ENCODE measurements at regions not wholly inside any gene's neighbourhood (a gene's known extent, or its start where the extent isn't known, plus 50 kb on each side); places are given as distances from the start of the nearest gene placed in this dataset.

GRCh38 chr16:6958184-6958583 is 374.5 kb upstream of the RBFOX1 start:
- WGBS, 2 donors: 85 to 87% methylated on average over 8 of the region's 8 CpGs
- Histone ChIP-seq H3K9ac (ENCODE audit: insufficient read depth in 1 of 2, low read length in 2 of 2) (no peak overlapping the region), H3K36me3 (ENCODE audit: control insufficient read depth in 4 of 4, insufficient read depth in 4 of 4, low read length in 4 of 4) (no peaks in the 10 kb centered on the region), H3K27me3 (ENCODE audit: control insufficient read depth in 3 of 3, insufficient read depth in 3 of 3, low read length in 2 of 3) (no peaks in the 10 kb centered on the region), H3K9me3 (ENCODE audit: control insufficient read depth in 4 of 4, insufficient read depth in 3 of 4, low read length in 3 of 4) (peaks cover 0 to 4% (median 0%) of the 10 kb centered on the region in 4 donors), H3K4me1 (ENCODE audit: control insufficient read depth in 5 of 5, insufficient read depth in 5 of 5, low read length in 5 of 5) (no peaks in the 10 kb centered on the region), H3K4me3 (no peak overlapping the region), H3K27ac (ENCODE audit: low read depth in 1 of 2, low read length in 1 of 2) (no peak overlapping the region)
- ATAC-seq (ENCODE audit: insufficient read depth, low FRiP score) (no peak), DNase-seq (no peak)
- no peak for TF ChIP-seq CTCF (IDR thresholded peaks at IDR 0.05; ENCODE audit: control extremely low read depth, extremely low read depth)

- TF ChIP-seq CTCF (IDR thresholded peaks at IDR 0.05; ENCODE audit: control extremely low read depth, extremely low read depth): no peak
- 64% methylated on average over 4 of the region's 4 CpGs for WGBS, 2 donors
- Histone ChIP-seq H3K9me3 (ENCODE audit: control insufficient read depth in 4 of 4, insufficient read depth in 3 of 4, low read length in 3 of 4) (peaks cover 0 to 4% (median 0%) of the 10 kb centered on the region in 4 donors), H3K27ac (ENCODE audit: low read depth in 1 of 2, low read length in 1 of 2) (no peak overlapping the region), H3K9ac (ENCODE audit: insufficient read depth in 1 of 2, low read length in 2 of 2) (no peak overlapping the region), H3K4me3 (no peak overlapping the region), H3K4me1 (ENCODE audit: control insufficient read depth in 5 of 5, insufficient read depth in 5 of 5, low read length in 5 of 5) (no peaks in the 10 kb centered on the region), H3K27me3 (ENCODE audit: control insufficient read depth in 3 of 3, insufficient read depth in 3 of 3, low read length in 2 of 3) (no peaks in the 10 kb centered on the region), H3K36me3 (ENCODE audit: control insufficient read depth in 4 of 4, insufficient read depth in 4 of 4, low read length in 4 of 4) (no peaks in the 10 kb centered on the region)
- ATAC-seq (ENCODE audit: insufficient read depth, low FRiP score) (no peak), DNase-seq (no peak)
Observed at GRCh38 chr16:6957681-6958080, 375.0 kb upstream of the RBFOX1 start.

GRCh38 chr16:6956511-6956910 is 376.1 kb upstream of the RBFOX1 start:
- no peak for TF ChIP-seq CTCF (IDR thresholded peaks at IDR 0.05; ENCODE audit: control extremely low read depth, extremely low read depth)
- Histone ChIP-seq H3K27me3 (ENCODE audit: control insufficient read depth in 3 of 3, insufficient read depth in 3 of 3, low read length in 2 of 3) (no peaks in the 10 kb centered on the region), H3K27ac (ENCODE audit: low read depth in 1 of 2, low read length in 1 of 2) (no peak overlapping the region), H3K9me3 (ENCODE audit: control insufficient read depth in 4 of 4, insufficient read depth in 3 of 4, low read length in 3 of 4) (peaks cover 0 to 4% (median 0%) of the 10 kb centered on the region in 4 donors), H3K9ac (ENCODE audit: insufficient read depth in 1 of 2, low read length in 2 of 2) (no peak overlapping the region), H3K4me1 (ENCODE audit: control insufficient read depth in 5 of 5, insufficient read depth in 5 of 5, low read length in 5 of 5) (no peaks in the 10 kb centered on the region), H3K36me3 (ENCODE audit: control insufficient read depth in 4 of 4, insufficient read depth in 4 of 4, low read length in 4 of 4) (no peaks in the 10 kb centered on the region), H3K4me3 (no peak overlapping the region)
- DNase-seq (no peak), ATAC-seq (ENCODE audit: insufficient read depth, low FRiP score) (no peak)
- 91 to 93% methylated on average over 3 of the region's 3 CpGs for WGBS, 2 donors

- ATAC-seq (ENCODE audit: insufficient read depth, low FRiP score) (no peak), DNase-seq (no peak)
- TF ChIP-seq CTCF (IDR thresholded peaks at IDR 0.05; ENCODE audit: control extremely low read depth, extremely low read depth): no peak
- no peaks in the 10 kb centered on the region for H3K36me3 ChIP-seq (ENCODE audit: control insufficient read depth in 4 of 4, insufficient read depth in 4 of 4, low read length in 4 of 4)
- no peak overlapping the region for H3K4me3 ChIP-seq
- H3K9me3 ChIP-seq (ENCODE audit: control insufficient read depth in 4 of 4, insufficient read depth in 3 of 4, low read length in 3 of 4): no peaks in the 10 kb centered on the region
- 52 to 53% methylated on average over 3 of the region's 3 CpGs for WGBS, 2 donors
- no peak overlapping the region for H3K27ac ChIP-seq (ENCODE audit: low read depth in 1 of 2, low read length in 1 of 2)
- H3K4me1 ChIP-seq (ENCODE audit: control insufficient read depth in 5 of 5, insufficient read depth in 5 of 5, low read length in 5 of 5): no peaks in the 10 kb centered on the region
- no peak overlapping the region for H3K9ac ChIP-seq (ENCODE audit: insufficient read depth in 1 of 2, low read length in 2 of 2)
- H3K27me3 ChIP-seq (ENCODE audit: control insufficient read depth in 3 of 3, insufficient read depth in 3 of 3, low read length in 2 of 3): no peaks in the 10 kb centered on the region
Observed at GRCh38 chr16:6955303-6955702, 377.3 kb upstream of the RBFOX1 start.

Data from lung (tissue), 11 donors.